ENCODE measurements at regions not wholly inside any gene's neighbourhood (a gene's known extent, or its start where the extent isn't known, plus 50 kb on each side); places are given as distances from the start of the nearest gene placed in this dataset.

DNA sequence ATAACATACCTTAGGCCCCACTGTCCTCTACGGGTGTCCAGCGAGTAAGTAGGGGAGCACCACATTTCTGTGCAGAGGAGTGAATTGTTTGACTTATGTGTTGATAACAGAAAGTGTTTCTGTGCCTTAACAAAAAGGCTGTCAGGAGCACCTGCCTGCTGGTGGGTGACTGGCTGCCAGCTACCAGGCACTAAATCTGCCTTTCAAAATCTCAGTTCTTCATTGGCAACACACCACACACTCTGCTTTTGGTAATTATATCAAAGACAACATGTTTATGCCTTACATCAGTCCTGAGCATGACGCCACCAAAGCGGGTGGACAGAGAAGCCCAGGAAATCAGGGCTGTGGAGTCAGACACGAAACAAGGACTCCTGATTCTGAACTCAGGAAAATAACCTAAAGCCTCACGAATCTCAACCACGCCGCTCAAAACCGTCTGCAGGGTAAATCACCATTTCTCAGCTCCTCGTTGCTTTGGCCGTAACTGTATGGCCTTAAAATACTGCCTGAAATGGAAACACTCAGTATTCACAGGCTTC is 105.2 kb upstream of the SOX1 start:
- Mint-ChIP-seq H3K36me3 (ENCODE audit: insufficient read depth, unreplicated experiment) (no peaks in the 10 kb centered on the region), H3K4me3 (ENCODE audit: low read depth, unreplicated experiment) (no peak overlapping the region), H3K27me3 (ENCODE audit: unreplicated experiment) (no peaks in the 10 kb centered on the region), H3K4me1 (ENCODE audit: low read depth, unreplicated experiment) (no peaks in the 10 kb centered on the region), H3K27ac (ENCODE audit: unreplicated experiment) (no peak overlapping the region), H3K9me3 (ENCODE audit: low read depth, unreplicated experiment) (no peaks in the 10 kb centered on the region)
- DNase-seq = no peak
- no TSS peak for BruUV-seq (replicated peaks)
- intact Hi-C loops (cut with micrococcal nuclease; ENCODE audit: unreplicated experiment) = no loop called here
- CTCF ChIA-PET = no interaction called here
- TF ChIP-seq, protein P1, sequence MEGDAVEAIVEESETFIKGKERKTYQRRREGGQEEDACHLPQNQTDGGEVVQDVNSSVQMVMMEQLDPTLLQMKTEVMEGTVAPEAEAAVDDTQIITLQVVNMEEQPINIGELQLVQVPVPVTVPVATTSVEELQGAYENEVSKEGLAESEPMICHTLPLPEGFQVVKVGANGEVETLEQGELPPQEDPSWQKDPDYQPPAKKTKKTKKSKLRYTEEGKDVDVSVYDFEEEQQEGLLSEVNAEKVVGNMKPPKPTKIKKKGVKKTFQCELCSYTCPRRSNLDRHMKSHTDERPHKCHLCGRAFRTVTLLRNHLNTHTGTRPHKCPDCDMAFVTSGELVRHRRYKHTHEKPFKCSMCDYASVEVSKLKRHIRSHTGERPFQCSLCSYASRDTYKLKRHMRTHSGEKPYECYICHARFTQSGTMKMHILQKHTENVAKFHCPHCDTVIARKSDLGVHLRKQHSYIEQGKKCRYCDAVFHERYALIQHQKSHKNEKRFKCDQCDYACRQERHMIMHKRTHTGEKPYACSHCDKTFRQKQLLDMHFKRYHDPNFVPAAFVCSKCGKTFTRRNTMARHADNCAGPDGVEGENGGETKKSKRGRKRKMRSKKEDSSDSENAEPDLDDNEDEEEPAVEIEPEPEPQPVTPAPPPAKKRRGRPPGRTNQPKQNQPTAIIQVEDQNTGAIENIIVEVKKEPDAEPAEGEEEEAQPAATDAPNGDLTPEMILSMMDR (IDR thresholded peaks at IDR 0.05; ENCODE audit: unreplicated experiment) = no peak

DNA sequence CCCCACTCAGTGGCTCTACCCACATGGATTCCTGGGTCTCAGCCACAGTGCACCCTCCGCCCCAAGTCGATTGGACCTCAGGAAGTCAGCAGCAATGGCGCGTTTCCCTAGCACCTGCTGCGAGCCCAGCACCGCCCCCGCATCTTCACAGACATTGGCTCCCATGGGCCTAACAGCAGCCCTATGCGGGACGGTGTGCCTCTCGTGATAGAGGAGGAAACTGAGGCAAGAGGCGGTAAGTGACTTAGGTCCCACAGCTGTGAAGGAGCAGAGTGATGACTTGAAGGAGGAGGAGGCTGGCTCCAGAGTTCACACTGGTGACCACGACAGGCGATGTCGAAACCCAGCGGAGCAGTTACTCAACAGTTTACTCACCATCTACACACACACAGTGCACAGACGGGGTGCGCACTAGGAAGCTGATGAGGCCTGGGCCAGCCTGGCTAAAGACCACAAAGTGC is 104.5 kb upstream of the SOX1 start:
- BruUV-seq (replicated peaks) = no TSS peak
- Mint-ChIP-seq H3K27ac (ENCODE audit: unreplicated experiment) (no peak overlapping the region), H3K27me3 (ENCODE audit: unreplicated experiment) (no peaks in the 10 kb centered on the region), H3K4me1 (ENCODE audit: low read depth, unreplicated experiment) (no peaks in the 10 kb centered on the region), H3K36me3 (ENCODE audit: insufficient read depth, unreplicated experiment) (no peaks in the 10 kb centered on the region), H3K9me3 (ENCODE audit: low read depth, unreplicated experiment) (peaks cover 2% of the 10 kb centered on the region), H3K4me3 (ENCODE audit: low read depth, unreplicated experiment) (no peak overlapping the region)
- DNase-seq = no peak
- CTCF ChIA-PET = no interaction called here
- TF ChIP-seq, protein P1 (IDR thresholded peaks at IDR 0.05; ENCODE audit: unreplicated experiment) = no peak
- intact Hi-C loops (cut with micrococcal nuclease; ENCODE audit: unreplicated experiment) = no loop called here

DNA sequence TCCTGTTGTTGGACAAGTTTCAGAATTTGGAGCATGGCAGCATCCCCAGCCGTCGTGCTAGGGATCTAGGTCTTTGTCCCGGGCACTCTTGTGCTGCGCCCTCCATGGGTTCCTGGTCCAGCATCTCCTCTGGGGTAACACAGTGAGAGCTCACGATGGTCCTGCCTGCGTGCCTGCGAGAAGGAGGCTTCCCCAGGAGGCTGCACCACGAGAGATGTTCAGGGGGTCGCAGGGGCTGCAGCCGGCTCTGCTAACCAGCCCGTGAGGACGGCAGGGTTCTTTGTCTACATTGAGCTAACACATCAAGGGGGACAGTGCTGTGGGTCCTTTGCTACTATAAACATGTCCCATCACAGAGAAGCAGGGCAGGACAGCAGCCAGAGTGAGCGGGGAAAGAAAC is 103.9 kb upstream of the SOX1 start:
- no peak for DNase-seq
- intact Hi-C loops (cut with micrococcal nuclease; ENCODE audit: unreplicated experiment) = no loop called here
- no TSS peak for BruUV-seq (replicated peaks)
- H3K4me3 Mint-ChIP-seq (ENCODE audit: low read depth, unreplicated experiment) = no peak overlapping the region
- TF ChIP-seq, protein P1 (IDR thresholded peaks at IDR 0.05; ENCODE audit: unreplicated experiment) = no peak
- CTCF ChIA-PET = no interaction called here
- peaks cover 3% of the 10 kb centered on the region for H3K9me3 Mint-ChIP-seq (ENCODE audit: low read depth, unreplicated experiment)
- no peaks in the 10 kb centered on the region for H3K36me3 Mint-ChIP-seq (ENCODE audit: insufficient read depth, unreplicated experiment)
- H3K4me1 Mint-ChIP-seq (ENCODE audit: low read depth, unreplicated experiment) = no peaks in the 10 kb centered on the region
- no peak overlapping the region for H3K27ac Mint-ChIP-seq (ENCODE audit: unreplicated experiment)
- H3K27me3 Mint-ChIP-seq (ENCODE audit: unreplicated experiment) = no peaks in the 10 kb centered on the region

DNA sequence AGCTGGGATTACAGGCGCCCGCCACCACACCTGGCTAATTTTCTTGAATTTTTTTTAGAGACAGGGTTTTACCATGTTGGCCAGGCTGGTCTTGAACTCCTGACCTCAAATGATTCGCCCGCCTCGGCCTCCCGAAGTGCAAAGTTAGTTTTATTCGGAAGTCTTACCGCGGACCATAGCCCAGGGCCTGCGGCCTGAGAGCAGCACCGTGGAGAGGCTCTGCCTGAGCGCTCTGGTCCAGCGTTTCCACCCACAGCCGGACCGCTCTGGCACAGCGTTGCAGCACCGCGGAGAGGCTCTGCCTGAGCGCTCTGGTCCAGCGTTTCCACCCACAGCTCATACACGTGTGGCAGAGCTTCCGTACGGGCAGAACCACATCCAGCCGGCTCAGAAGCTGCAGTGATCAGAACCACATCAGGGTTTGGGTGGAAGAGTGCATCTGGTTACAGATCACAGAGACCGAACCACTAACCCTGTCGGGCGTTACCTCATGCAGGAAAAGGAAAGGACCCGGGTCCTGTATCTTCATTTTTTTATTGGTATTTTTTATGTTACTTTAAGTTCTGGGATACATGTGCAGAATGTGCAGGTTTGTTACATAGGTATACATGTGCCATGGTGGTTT is 102.4 kb upstream of the SOX1 start:
- TF ChIP-seq, protein P1 (IDR thresholded peaks at IDR 0.05; ENCODE audit: unreplicated experiment) = no peak
- H3K27ac Mint-ChIP-seq (ENCODE audit: unreplicated experiment) = no peak overlapping the region
- intact Hi-C loops (cut with micrococcal nuclease; ENCODE audit: unreplicated experiment) = no loop called here
- H3K4me1 Mint-ChIP-seq (ENCODE audit: low read depth, unreplicated experiment) = no peaks in the 10 kb centered on the region
- H3K36me3 Mint-ChIP-seq (ENCODE audit: insufficient read depth, unreplicated experiment) = no peaks in the 10 kb centered on the region
- H3K9me3 Mint-ChIP-seq (ENCODE audit: low read depth, unreplicated experiment) = peaks cover 3% of the 10 kb centered on the region
- BruUV-seq (replicated peaks) = no TSS peak
- no peaks in the 10 kb centered on the region for H3K27me3 Mint-ChIP-seq (ENCODE audit: unreplicated experiment)
- DNase-seq = no peak
- H3K4me3 Mint-ChIP-seq (ENCODE audit: low read depth, unreplicated experiment) = no peak overlapping the region
- CTCF ChIA-PET = no interaction called here

Measured in Calu3 (cell line).